ENCODE measurements at regions not wholly inside any gene's neighbourhood (a gene's known extent, or its start where the extent isn't known, plus 50 kb on each side); places are given as distances from the start of the nearest gene placed in this dataset.

- no peak for TF ChIP-seq CTCF (IDR thresholded peaks at IDR 0.05; ENCODE audit: low read depth, low read length)
- no peak for TF ChIP-seq EZH2phosphoT487 (IDR thresholded peaks at IDR 0.05; ENCODE audit: low read depth)
Observed at GRCh38 chrX:115367951-115368350, 78.4 kb downstream of the LUZP4 start.
